SKM-1 (cell line): ENCODE measurements at regions not wholly inside any gene's neighbourhood (a gene's known extent, or its start where the extent isn't known, plus 50 kb on each side); places are given as distances from the start of the nearest gene placed in this dataset.
A peak's percentile ranks its signal among the peaks of the same experiment; 100 is the strongest.

Experiments
- DNase-seq: peaks from one replicate; lab custom pipeline; 2025; ENCODE audit not compliant: unreplicated experiment; lab: John Stamatoyannopoulos, UW

- no peak for DNase-seq
Observed at GRCh38 chr4:130419211-130419975, 1323.4 kb downstream of the C4orf33 start.

- peak; percentile 11 for DNase-seq
Observed at GRCh38 chr4:130422261-130422660, 1326.3 kb downstream of the C4orf33 start.

- DNase-seq: no peak
Observed at GRCh38 chr4:130424211-130424610, 1328.3 kb downstream of the C4orf33 start.

- DNase-seq: no peak
Observed at GRCh38 chr4:130432289-130432688, 1336.3 kb downstream of the C4orf33 start.

- no peak for DNase-seq
Observed at GRCh38 chr4:130449741-130450140, 1353.8 kb downstream of the C4orf33 start.

- DNase-seq: no peak
Observed at GRCh38 chr4:130468340-130468739, 1372.4 kb downstream of the C4orf33 start.

GRCh38 chr4:130478406-130478805 is 1382.5 kb downstream of the C4orf33 start:
- DNase-seq: no peak

GRCh38 chr4:130479020-130479419 is 1383.1 kb downstream of the C4orf33 start:
- no peak for DNase-seq

- no peak for DNase-seq
Observed at GRCh38 chr4:130479674-130480073, 1383.7 kb downstream of the C4orf33 start.

- DNase-seq: no peak
Observed at GRCh38 chr4:130484826-130485225, 1388.9 kb downstream of the C4orf33 start.

- DNase-seq: no peak
Observed at GRCh38 chr4:130485371-130485770, 1389.4 kb downstream of the C4orf33 start.

- DNase-seq: no peak
Observed at GRCh38 chr4:130486186-130486585, 1390.2 kb downstream of the C4orf33 start.

- no peak for DNase-seq
Observed at GRCh38 chr4:130486841-130487240, 1390.9 kb downstream of the C4orf33 start.

GRCh38 chr4:130510661-130511060 is 1414.7 kb downstream of the C4orf33 start:
- no peak for DNase-seq

- no peak for DNase-seq
Observed at GRCh38 chr4:130511776-130512175, 1415.8 kb downstream of the C4orf33 start.

- DNase-seq: no peak
Observed at GRCh38 chr4:130524057-130524456, 1428.1 kb downstream of the C4orf33 start.

- no peak for DNase-seq
Observed at GRCh38 chr4:130530505-130530904, 1434.6 kb downstream of the C4orf33 start.

- DNase-seq: no peak
Observed at GRCh38 chr4:130534651-130535050, 1438.7 kb downstream of the C4orf33 start.

- DNase-seq: no peak
Observed at GRCh38 chr4:130542953-130543352, 1447.0 kb downstream of the C4orf33 start.

GRCh38 chr4:130545171-130545570 is 1449.2 kb downstream of the C4orf33 start:
- no peak for DNase-seq

GRCh38 chr4:130545596-130545995 is 1449.6 kb downstream of the C4orf33 start:
- no peak for DNase-seq

- DNase-seq: no peak
Observed at GRCh38 chr4:130559268-130559667, 1463.3 kb downstream of the C4orf33 start.
